22Rv1 (cell line): ENCODE measurements at regions not wholly inside any gene's neighbourhood (a gene's known extent, or its start where the extent isn't known, plus 50 kb on each side); places are given as distances from the start of the nearest gene placed in this dataset.

Source experiments
- H3K27ac ChIP-seq: fragments of 450-650 bp; 2 replicates; pipeline ENCODE4 v1.5.1; 2017
- ZFX ChIP-seq: fragments of 450-650 bp; IDR thresholded peaks from 2 replicates; pipeline ENCODE4 v1.6.1; 2017; ENCODE audit warnings: antibody characterized with exemption, borderline replicate concordance
- TF ChIP-seq, protein P1 (sequence below): fragments of 450-650 bp; IDR thresholded peaks from 2 replicates; pipeline ENCODE4 v1.5.1; 2017; ENCODE audit warnings: mild to moderate bottlenecking

DNA sequence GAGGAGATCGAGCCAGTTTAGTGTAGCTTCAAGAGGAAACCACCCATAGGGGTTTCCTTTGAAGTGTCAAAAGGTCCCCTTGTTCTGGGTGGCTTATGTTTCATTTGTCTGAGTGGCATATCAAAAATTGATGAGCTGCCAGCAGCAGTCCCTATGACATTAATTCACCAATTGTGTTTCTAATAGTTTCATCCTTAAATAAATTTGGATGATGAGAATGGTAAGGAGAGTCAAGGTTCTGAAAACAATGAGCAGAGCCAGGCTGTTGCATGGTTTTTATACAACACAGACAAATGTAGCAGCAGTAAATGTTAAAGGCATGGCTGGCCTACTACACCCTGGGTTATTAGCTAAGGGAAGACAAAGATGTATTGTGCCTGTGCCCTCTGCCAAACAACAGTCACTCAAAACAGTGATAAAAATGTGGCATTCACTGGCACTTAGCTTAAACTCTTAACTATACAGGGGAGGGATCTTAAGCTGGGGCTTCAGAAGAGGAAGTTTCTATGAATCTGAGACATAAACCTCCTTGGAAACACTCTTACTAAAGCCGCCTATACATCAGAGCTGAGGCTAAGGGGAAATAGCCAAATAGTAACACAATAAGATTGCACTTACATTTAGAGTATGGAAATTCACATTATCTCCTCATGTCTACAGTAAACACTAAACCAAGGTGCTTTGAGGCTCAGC lies 200.5 kb downstream of the POU4F1 start:
- no peak overlapping the region for H3K27ac ChIP-seq
- TF ChIP-seq, protein P1, sequence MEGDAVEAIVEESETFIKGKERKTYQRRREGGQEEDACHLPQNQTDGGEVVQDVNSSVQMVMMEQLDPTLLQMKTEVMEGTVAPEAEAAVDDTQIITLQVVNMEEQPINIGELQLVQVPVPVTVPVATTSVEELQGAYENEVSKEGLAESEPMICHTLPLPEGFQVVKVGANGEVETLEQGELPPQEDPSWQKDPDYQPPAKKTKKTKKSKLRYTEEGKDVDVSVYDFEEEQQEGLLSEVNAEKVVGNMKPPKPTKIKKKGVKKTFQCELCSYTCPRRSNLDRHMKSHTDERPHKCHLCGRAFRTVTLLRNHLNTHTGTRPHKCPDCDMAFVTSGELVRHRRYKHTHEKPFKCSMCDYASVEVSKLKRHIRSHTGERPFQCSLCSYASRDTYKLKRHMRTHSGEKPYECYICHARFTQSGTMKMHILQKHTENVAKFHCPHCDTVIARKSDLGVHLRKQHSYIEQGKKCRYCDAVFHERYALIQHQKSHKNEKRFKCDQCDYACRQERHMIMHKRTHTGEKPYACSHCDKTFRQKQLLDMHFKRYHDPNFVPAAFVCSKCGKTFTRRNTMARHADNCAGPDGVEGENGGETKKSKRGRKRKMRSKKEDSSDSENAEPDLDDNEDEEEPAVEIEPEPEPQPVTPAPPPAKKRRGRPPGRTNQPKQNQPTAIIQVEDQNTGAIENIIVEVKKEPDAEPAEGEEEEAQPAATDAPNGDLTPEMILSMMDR, result no peak
- no peak for TF ChIP-seq ZFX

DNA sequence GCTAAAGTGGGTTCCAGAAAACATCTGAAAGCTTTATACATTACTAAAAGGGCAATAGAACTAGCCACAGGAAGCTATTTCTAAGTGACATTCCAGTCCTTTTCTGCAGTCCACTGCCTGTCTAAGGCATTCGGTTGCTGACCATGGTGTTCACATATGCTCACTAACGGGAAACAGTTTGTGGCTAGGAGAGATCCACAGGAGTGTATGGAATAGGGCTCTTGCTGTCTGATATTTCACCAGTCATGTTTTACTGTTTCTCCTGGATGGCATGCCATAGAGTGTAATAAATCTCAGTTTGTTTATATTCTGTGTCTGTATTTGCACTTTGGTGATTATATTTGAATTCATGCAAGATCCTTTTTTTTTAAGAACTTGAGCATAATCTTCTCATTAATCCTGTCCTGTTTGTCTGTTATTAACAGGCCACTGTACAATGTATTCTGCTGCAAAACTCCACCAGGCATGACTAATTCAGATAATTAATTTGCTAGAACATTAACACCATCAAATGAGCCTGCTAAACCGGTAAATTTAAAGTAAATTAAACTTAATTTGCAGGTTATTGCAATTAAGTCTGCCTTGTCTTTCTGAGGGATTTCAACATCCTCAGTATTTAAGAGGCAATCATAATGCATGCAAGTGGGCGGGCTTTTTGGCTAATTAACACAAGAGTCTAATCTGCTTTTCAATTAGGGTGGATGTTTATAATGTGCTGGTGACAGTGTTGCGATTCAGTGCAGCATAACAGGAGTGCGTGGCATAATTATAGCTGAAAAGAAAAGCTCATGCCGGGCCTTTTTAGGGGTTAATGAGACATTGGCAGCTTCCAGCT lies 201.3 kb downstream of the POU4F1 start:
- no peak overlapping the region for H3K27ac ChIP-seq
- TF ChIP-seq, protein P1, result no peak
- no peak for TF ChIP-seq ZFX

DNA sequence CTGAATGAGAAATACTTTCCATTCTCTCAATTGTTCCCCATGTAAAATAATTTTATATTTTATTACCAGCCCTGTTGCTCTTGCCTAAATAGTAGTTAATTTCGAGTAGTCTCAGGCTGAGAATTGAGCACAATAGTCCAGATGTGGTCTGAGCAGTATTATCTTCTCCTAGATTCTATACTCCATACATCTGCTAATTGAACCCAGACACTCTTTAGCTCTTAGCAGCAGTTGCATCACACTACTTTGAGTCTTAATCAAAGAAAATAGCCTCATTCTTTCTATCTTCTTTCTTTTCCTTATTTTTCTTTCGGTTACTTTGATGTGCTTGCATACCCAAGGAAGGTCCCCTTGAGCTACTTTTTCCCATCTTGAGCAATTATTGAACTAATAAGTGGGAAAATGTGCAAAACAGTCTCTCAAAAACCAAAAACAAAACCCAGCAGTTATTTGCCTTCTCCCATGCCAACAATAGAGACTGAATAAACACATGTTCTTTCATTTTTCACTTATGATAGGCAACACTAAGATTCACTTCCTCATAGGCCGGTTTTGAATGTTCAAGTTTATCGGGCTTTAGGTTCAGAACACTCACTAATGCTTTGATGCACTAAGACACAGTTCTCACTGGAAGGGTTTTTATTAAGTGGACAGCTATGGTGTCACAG lies 204.5 kb downstream of the POU4F1 start:
- TF ChIP-seq, protein P1, result no peak
- TF ChIP-seq ZFX, result no peak
- no peak overlapping the region for H3K27ac ChIP-seq

DNA sequence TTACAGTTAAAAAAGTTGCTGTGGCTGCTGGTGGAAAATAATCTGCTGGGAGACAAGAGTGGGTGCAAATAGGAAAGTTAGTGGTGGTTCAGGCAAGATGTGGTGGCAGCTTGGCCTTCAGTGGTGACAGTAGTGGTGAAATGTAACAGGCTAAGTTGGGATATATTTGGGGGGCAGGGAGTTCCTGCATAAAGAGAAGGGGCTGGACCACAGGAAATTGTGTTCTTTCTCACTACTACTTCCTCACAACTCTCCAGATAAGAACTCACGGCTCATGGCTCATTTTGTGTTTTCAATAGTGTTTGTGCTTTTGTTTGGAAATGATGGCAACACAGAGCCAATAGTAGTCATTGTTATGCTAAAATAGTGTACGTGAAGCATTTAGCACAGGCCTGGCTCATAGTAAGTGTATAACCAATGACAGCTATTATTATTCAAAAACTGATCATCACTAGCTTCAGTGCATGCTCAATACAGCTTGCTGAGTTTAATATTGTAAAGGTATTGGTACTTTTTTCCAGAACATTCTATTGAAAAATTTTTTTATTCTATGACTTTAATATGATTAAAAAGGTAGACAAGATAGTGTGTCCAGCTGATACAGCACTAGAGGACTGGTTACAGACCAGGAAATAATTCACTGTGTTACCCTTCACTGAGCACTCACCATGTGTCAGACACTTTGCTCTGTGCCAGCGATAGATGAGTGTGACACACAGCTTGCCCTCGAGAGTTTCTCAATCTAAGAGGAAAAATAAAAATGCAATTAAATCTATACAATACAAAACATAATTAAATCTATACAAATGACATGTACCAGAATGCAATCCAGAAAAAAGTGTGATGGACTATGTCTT lies 209.8 kb downstream of the POU4F1 start:
- no peak for TF ChIP-seq ZFX
- TF ChIP-seq, protein P1, result no peak
- no peak overlapping the region for H3K27ac ChIP-seq

DNA sequence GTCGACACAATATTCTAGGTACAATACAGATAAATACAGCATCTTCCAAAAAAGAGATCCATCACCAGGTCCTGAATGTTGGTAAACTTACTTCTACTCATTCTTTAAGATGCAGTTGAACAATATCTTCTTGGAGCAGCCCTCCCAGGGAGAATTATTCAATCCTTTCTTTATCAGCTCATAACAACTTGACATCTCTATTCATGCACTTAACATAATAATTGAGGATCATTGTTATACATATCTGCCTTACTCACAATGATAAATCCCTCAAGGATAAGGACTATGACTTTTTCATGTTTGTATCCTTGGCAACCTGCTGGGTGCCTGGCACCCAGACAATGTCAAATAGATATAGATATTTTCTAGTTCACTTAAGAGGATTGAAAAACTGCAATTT lies 219.5 kb downstream of the POU4F1 start:
- TF ChIP-seq, protein P1, result no peak
- TF ChIP-seq ZFX, result no peak
- no peak overlapping the region for H3K27ac ChIP-seq

DNA sequence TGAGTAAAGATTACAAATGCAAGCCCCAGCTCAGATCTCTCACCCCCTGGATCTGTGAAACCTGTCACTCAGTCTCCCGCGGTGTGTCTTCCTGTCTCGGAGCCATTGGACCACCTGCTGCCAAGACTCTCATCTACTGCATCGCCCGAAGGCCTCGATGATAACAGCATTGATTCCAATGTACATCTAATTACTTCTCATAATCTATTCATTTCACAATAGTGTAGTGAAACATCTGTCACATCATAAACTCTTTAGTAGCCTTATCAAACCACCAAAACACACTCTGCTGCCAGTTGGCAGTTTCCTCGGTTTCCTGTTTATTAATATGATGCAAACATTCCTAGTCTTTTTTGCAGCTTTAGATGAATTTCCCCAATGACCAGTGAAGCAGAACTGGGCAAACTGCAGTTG lies 220.3 kb downstream of the POU4F1 start:
- no peak overlapping the region for H3K27ac ChIP-seq
- TF ChIP-seq ZFX, result no peak
- TF ChIP-seq, protein P1, result no peak
